ENCODE measurements at regions not wholly inside any gene's neighbourhood (a gene's known extent, or its start where the extent isn't known, plus 50 kb on each side); places are given as distances from the start of the nearest gene placed in this dataset.

DNA sequence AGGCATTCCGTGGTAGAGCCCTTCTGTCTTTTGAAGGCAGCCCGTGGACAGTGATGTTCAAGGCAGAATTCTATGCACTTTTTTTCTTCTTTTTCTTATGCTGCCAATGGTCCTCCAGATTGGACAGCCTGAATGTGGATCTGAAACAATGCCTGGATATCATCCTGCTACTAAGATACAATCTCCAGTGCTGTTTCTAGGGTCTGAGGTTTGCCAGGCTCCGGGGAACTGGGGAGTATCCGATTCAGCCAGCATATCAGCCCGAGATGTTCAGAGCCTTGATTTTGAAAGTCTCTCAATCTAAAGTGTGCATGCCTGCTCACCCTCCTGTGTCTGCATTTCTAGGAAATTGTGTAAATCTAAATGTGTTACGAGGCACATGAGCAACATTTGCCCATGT is 103.8 kb upstream of the WWC1 start:
- TF ChIP-seq CTCF (IDR thresholded peaks at IDR 0.05; ENCODE audit: poor library complexity), result no peak
- TF ChIP-seq EZH2phosphoT487 (IDR thresholded peaks at IDR 0.05; ENCODE audit: low read depth, severe bottlenecking, unreplicated experiment), result no peak

All from hepatocyte (in vitro differentiated cells).